ENCODE measurements at regions not wholly inside any gene's neighbourhood (a gene's known extent, or its start where the extent isn't known, plus 50 kb on each side); places are given as distances from the start of the nearest gene placed in this dataset.
"Not testable (repeated sequence)": the region's sequence is repeated elsewhere in the genome, so short reads cannot be mapped to it uniquely, and the experiment has no call there.

DNA sequence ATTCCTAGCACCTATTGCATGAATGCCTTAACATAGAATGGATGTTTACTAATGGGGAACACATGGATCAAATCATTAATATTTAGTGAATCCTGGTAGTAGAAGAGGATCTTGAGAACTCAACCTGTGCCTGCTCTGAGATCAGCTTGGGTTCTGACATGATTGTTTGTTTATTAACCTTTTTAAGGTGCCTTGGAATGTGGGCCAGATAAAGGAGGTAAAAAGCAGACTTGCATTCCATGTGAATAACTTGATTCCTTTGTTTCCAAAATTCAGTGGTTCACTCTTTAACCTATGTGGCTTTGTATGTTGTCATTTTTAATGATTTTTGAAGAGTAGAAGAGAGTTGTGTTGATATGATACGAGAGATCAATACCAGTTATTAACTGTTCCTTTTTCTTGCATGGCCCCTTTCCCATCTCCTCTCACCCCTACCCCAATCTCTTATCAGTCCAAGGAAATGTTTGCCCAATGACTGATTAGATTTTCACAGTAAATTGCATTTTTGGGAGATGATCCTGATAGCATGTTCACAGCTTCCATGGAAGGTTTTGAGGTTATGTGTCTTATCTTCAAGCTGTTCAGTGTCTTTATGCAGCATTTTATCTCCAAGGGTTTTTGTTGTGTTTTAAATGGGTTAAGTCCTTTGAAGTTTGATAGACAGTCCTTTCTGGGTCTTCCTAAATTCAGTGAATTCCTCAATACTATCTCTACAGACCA lies 193.7 kb upstream of the FRMD6 start:
- Histone ChIP-seq H3K27me3 (ENCODE audit: control insufficient read depth, insufficient read depth, low read length) (no peaks in the 10 kb centered on the region), H3K4me3 (ENCODE audit: low read depth, low read length) (no peak overlapping the region), H3K36me3 (ENCODE audit: control insufficient read depth, insufficient read depth, low read length) (no peaks in the 10 kb centered on the region), H3K4me1 (ENCODE audit: control insufficient read depth, insufficient read depth, low read length) (no peaks in the 10 kb centered on the region), H3K9ac (ENCODE audit: low read length) (no peak overlapping the region), H3K9me3 (ENCODE audit: control insufficient read depth, insufficient read depth, low read depth, low read length) (no peaks in the 10 kb centered on the region), H3K27ac (ENCODE audit: low read depth, low read length) (no peak overlapping the region)

DNA sequence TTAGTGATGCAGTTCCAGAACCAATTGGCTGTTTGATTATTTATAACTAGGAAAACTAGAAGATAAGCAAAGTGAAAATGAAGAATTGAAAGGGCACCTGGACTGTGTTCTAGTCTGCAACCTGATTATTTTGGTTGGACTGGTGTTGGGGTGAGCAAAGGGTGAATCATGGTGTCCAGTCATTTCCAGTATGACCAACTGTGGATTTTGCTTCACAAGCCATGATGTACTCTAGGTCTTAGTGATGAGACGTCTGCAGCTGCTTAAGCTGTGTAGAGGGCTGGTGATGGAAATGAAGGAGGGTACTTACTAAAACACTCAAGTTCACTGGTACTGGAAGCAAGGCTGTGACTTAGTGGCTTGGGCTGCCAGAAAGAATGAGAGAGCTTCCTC lies 193.2 kb upstream of the FRMD6 start:
- Histone ChIP-seq H3K27me3 (ENCODE audit: control insufficient read depth, insufficient read depth, low read length) (no peaks in the 10 kb centered on the region), H3K4me1 (ENCODE audit: control insufficient read depth, insufficient read depth, low read length) (no peaks in the 10 kb centered on the region), H3K27ac (ENCODE audit: low read depth, low read length) (no peak overlapping the region), H3K4me3 (ENCODE audit: low read depth, low read length) (no peak overlapping the region), H3K9me3 (ENCODE audit: control insufficient read depth, insufficient read depth, low read depth, low read length) (no peaks in the 10 kb centered on the region), H3K36me3 (ENCODE audit: control insufficient read depth, insufficient read depth, low read length) (no peaks in the 10 kb centered on the region), H3K9ac (ENCODE audit: low read length) (no peak overlapping the region)

DNA sequence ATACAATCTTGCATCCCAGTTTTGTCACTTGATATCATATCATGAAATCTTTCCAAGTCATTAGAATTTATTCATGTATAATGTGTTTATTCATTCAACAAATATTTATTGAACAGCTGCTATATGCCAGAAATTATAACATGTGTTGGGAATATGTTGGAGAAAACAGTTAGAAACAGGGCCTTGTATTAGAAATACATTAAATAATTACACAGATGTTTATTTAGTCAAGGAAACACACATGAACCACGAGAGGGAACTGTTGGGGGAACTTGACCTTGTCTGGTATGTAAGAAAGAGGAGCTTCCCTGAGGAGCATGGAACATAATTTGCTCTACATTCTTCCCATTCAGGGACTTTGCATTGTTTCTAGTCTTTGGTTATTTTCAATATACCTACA lies 191.7 kb upstream of the FRMD6 start:
- H3K4me3 ChIP-seq (ENCODE audit: low read depth, low read length): no peak overlapping the region
- H3K9me3 ChIP-seq (ENCODE audit: control insufficient read depth, insufficient read depth, low read depth, low read length): no peaks in the 10 kb centered on the region
- H3K27ac ChIP-seq (ENCODE audit: low read depth, low read length): no peak overlapping the region
- no peaks in the 10 kb centered on the region for H3K27me3 ChIP-seq (ENCODE audit: control insufficient read depth, insufficient read depth, low read length)
- no peaks in the 10 kb centered on the region for H3K36me3 ChIP-seq (ENCODE audit: control insufficient read depth, insufficient read depth, low read length)
- no peak overlapping the region for H3K9ac ChIP-seq (ENCODE audit: low read length)
- no peaks in the 10 kb centered on the region for H3K4me1 ChIP-seq (ENCODE audit: control insufficient read depth, insufficient read depth, low read length)

DNA sequence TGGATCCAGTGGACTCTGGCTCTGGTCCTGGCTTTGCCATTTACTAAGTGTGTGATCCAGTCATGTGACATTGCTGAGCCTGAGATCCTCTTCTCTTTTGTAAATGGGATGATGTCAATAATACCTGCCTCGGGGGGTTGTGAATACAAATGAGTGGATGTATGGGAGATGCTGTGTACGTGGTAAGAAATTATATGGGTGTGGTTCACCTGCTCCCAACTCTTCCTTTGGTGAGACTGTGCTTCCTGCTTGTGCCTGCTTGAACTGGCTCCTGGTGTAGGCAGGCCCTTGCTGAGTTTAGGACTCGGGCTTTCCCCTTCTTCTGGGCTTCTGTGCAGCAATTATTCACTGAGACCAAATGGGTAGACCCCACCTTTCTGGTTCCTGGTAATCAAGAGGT lies 189.5 kb upstream of the FRMD6 start:
- H3K4me1 ChIP-seq (ENCODE audit: control insufficient read depth, insufficient read depth, low read length): no peaks in the 10 kb centered on the region
- no peaks in the 10 kb centered on the region for H3K9me3 ChIP-seq (ENCODE audit: control insufficient read depth, insufficient read depth, low read depth, low read length)
- no peaks in the 10 kb centered on the region for H3K27me3 ChIP-seq (ENCODE audit: control insufficient read depth, insufficient read depth, low read length)
- H3K4me3 ChIP-seq (ENCODE audit: low read depth, low read length): no peak overlapping the region
- H3K36me3 ChIP-seq (ENCODE audit: control insufficient read depth, insufficient read depth, low read length): no peaks in the 10 kb centered on the region
- H3K9ac ChIP-seq (ENCODE audit: low read length): no peak overlapping the region
- H3K27ac ChIP-seq (ENCODE audit: low read depth, low read length): no peak overlapping the region

DNA sequence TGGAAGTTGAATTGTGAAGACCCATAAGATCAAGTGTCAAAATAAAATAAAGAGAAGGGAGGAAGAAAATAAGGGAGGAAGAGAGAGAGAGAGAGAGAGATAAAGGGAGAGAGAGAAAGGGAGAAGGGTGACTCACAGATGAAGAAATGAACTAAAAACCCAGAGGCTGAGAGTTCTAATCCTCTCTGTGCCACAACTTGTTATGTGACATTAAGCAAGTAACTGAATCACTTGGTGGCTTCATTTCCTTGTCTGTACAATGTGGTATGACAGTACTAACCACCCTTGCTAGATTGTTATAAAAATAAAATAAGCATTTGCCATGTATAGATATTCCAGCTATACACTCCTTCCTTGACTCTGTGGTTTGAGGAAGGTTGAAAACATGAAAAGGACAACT lies 189.0 kb upstream of the FRMD6 start:
- Histone ChIP-seq H3K36me3 (ENCODE audit: control insufficient read depth, insufficient read depth, low read length) (no peaks in the 10 kb centered on the region), H3K27me3 (ENCODE audit: control insufficient read depth, insufficient read depth, low read length) (no peaks in the 10 kb centered on the region), H3K4me1 (ENCODE audit: control insufficient read depth, insufficient read depth, low read length) (no peaks in the 10 kb centered on the region), H3K27ac (ENCODE audit: low read depth, low read length) (no peak overlapping the region), H3K9ac (ENCODE audit: low read length) (no peak overlapping the region), H3K4me3 (ENCODE audit: low read depth, low read length) (no peak overlapping the region), H3K9me3 (ENCODE audit: control insufficient read depth, insufficient read depth, low read depth, low read length) (no peaks in the 10 kb centered on the region)

DNA sequence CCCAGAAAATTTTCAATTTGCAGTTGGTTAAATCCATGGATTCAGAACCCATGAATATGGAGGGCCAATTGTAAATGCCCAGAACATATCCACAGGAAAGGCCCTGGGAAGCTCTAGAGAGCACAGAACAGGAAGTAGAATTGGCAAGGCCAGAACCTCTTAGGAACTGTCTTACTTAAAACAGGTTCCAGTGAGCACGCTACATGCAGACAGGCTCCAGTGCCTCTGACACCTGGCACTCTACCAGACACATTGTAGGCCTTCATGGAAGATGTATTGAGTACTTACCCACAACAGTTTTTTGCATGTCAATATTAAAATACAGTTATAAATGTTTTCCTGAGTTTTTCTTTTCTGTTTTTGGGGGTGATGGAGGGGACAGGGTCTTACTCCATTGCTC lies 188.2 kb upstream of the FRMD6 start:
- no peaks in the 10 kb centered on the region for H3K27me3 ChIP-seq (ENCODE audit: control insufficient read depth, insufficient read depth, low read length)
- no peak overlapping the region for H3K4me3 ChIP-seq (ENCODE audit: low read depth, low read length)
- H3K9me3 ChIP-seq (ENCODE audit: control insufficient read depth, insufficient read depth, low read depth, low read length): peaks cover 1% of the 10 kb centered on the region; the same call in 1 of the 2 replicates
- no peak overlapping the region for H3K9ac ChIP-seq (ENCODE audit: low read length)
- no peaks in the 10 kb centered on the region for H3K4me1 ChIP-seq (ENCODE audit: control insufficient read depth, insufficient read depth, low read length)
- H3K27ac ChIP-seq (ENCODE audit: low read depth, low read length): no peak overlapping the region
- H3K36me3 ChIP-seq (ENCODE audit: control insufficient read depth, insufficient read depth, low read length): no peaks in the 10 kb centered on the region

DNA sequence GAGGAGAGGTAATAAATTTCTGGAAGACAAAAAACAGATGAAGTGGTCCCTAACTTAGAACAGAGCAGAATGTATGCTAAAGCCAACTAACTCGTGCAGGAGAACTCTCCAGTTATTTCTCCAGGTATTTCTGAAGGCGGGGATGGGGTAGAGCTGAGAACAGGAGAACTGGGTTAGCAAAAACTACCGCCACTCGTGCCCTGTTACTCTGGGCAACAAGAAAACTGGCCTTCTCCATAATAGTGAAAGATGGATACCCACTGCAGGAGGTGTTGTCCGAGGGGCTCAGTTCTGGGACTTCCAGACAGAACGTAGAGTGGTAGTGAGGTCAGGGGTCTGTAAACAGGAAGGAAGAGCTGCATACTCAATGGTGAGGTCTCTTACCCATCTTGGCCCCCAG lies 187.3 kb upstream of the FRMD6 start:
- Histone ChIP-seq H3K27me3 (ENCODE audit: control insufficient read depth, insufficient read depth, low read length) (no peaks in the 10 kb centered on the region), H3K9ac (ENCODE audit: low read length) (no peak overlapping the region)

DNA sequence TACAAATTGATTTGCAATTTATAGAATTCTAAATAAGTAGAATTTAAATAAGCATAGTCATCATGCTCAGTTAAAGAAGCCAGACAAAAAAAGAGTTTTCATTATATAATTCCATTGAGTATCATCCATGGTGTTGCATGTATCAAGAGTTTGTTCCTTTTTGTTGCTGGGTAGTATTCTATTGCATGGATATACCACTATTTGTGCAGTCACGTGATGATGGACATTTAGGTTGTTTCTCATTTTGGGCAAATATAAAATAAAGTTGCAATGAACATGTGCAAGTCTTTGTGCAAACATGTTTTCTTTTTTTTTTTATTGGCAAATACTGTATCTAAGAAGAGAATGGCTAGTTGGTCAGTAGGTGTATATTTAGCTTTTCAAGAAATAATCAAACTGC lies 186.2 kb upstream of the FRMD6 start:
- Histone ChIP-seq H3K4me3 (ENCODE audit: low read depth, low read length) (no peak overlapping the region), H3K27me3 (ENCODE audit: control insufficient read depth, insufficient read depth, low read length) (no peaks in the 10 kb centered on the region), H3K9ac (ENCODE audit: low read length) (no peak overlapping the region), H3K36me3 (ENCODE audit: control insufficient read depth, insufficient read depth, low read length) (no peaks in the 10 kb centered on the region), H3K27ac (ENCODE audit: low read depth, low read length) (no peak overlapping the region), H3K9me3 (ENCODE audit: control insufficient read depth, insufficient read depth, low read depth, low read length) (peaks cover 4% of the 10 kb centered on the region; the same call in 1 of the 2 replicates), H3K4me1 (ENCODE audit: control insufficient read depth, insufficient read depth, low read length) (no peaks in the 10 kb centered on the region)

More for the DNA sequence above, 187.3 kb upstream of the FRMD6 start:
- Histone ChIP-seq H3K4me1 (ENCODE audit: control insufficient read depth, insufficient read depth, low read length) (no peaks in the 10 kb centered on the region), H3K9me3 (ENCODE audit: control insufficient read depth, insufficient read depth, low read depth, low read length) (peaks cover 4% of the 10 kb centered on the region; the same call in 1 of the 2 replicates), H3K27ac (ENCODE audit: low read depth, low read length) (no peak overlapping the region), H3K36me3 (ENCODE audit: control insufficient read depth, insufficient read depth, low read length) (no peaks in the 10 kb centered on the region), H3K4me3 (ENCODE audit: low read depth, low read length) (no peak overlapping the region)

DNA sequence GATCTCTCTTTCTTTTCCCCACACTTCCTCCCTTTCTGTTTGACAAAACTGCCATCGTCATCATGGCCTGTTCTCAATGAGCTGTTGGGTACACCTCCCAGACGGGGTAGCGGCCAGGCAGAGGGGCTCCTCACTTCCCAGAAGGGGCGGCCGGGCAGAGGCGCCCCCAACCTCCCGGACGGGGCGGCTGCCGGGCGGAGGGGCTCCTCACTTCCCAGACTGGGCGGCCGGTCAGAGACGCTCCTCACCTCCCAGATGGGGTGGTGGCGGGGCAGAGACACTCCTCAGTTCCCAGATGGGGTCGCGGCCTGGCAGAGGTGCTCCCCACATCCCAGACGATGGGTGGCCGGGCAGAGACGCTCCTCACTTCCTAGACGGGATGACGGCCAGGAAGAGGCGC lies 184.3 kb upstream of the FRMD6 start:
- not testable (repeated sequence) for H3K27me3 ChIP-seq (ENCODE audit: control insufficient read depth, insufficient read depth, low read length); H3K4me3 ChIP-seq (ENCODE audit: low read depth, low read length); H3K4me1 ChIP-seq (ENCODE audit: control insufficient read depth, insufficient read depth, low read length); H3K36me3 ChIP-seq (ENCODE audit: control insufficient read depth, insufficient read depth, low read length); H3K9ac ChIP-seq (ENCODE audit: low read length); H3K27ac ChIP-seq (ENCODE audit: low read depth, low read length); H3K9me3 ChIP-seq (ENCODE audit: control insufficient read depth, insufficient read depth, low read depth, low read length)

DNA sequence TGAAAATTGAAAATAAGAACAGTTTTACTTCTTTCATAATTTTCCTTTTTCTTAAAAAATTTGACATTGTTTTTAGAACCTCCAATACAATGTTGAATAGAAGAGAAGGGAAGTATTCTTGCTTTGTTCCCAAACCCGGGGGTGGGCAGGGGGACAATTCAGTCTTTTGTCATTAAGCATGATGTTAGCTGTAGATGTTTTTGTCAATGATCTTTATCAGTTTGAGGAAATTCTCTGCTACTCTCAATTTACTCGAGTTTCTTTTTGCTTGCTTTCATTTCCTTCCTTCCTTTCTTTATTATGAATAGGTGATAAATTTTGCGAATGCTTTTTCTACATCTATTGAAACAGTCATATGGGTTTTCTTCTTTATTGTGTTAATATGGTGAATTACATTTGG lies 183.2 kb upstream of the FRMD6 start:
- Histone ChIP-seq H3K4me1 (ENCODE audit: control insufficient read depth, insufficient read depth, low read length) (0 out of 2 replicates have a peak, but pooled peaks cover 4% of the 10 kb centered on the region), H3K27ac (ENCODE audit: low read depth, low read length) (no peak overlapping the region), H3K36me3 (ENCODE audit: control insufficient read depth, insufficient read depth, low read length) (no peaks in the 10 kb centered on the region), H3K9ac (ENCODE audit: low read length) (no peak overlapping the region), H3K9me3 (ENCODE audit: control insufficient read depth, insufficient read depth, low read depth, low read length) (peaks cover 4% of the 10 kb centered on the region; the same call in 1 of the 2 replicates), H3K4me3 (ENCODE audit: low read depth, low read length) (no peak overlapping the region), H3K27me3 (ENCODE audit: control insufficient read depth, insufficient read depth, low read length) (no peaks in the 10 kb centered on the region)

DNA sequence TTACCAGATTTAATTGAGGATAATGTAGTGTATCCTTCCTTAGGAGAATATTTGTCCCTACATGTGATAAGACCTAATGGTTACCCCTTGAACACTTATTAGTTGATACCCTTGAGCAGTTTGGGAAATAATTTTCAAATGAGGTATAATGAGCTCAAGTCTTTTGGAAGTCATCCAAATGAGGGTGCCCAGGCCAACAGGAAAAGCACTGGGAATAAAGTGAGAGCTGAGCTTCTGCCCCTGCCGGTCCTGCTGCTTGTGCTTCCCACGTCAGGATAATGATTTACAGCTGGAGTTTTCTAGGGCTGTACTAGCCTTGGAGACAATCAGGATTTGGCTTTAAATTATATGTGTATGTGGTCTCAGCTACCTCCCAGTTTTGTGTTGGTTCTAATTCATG lies 178.8 kb upstream of the FRMD6 start:
- Histone ChIP-seq H3K9ac (ENCODE audit: low read length) (no peak overlapping the region), H3K27ac (ENCODE audit: low read depth, low read length) (no peak overlapping the region)

More for the DNA sequence above, 178.8 kb upstream of the FRMD6 start:
- peaks cover 4% of the 10 kb centered on the region; the same call in 1 of the 2 replicates for H3K9me3 ChIP-seq (ENCODE audit: control insufficient read depth, insufficient read depth, low read depth, low read length)
- H3K27me3 ChIP-seq (ENCODE audit: control insufficient read depth, insufficient read depth, low read length): no peaks in the 10 kb centered on the region
- no peak overlapping the region for H3K4me3 ChIP-seq (ENCODE audit: low read depth, low read length)
- H3K36me3 ChIP-seq (ENCODE audit: control insufficient read depth, insufficient read depth, low read length): no peaks in the 10 kb centered on the region
- H3K4me1 ChIP-seq (ENCODE audit: control insufficient read depth, insufficient read depth, low read length): peaks cover 14% of the 10 kb centered on the region

Data from HUES6 (cell line).